Fibroblast of lung (primary cell): ENCODE measurements at regions not wholly inside any gene's neighbourhood (a gene's known extent, or its start where the extent isn't known, plus 50 kb on each side); places are given as distances from the start of the nearest gene placed in this dataset.

Experiments
- DNase-seq, 2 donors: peaks; one replicate each; pipeline versions ENCODE4 v3.0.0 to v3.0.0-alpha.2; 2010; ENCODE audit warnings: low read depth in 2 of 2
- H2AFZ ChIP-seq: 2 replicates; pipeline ENCODE4 v1.5.1; 2012; ENCODE audit warnings: low read length, control low read depth, inconsistent platforms
- H3K27ac ChIP-seq: 2 replicates; pipeline ENCODE4 v1.5.1; 2011; ENCODE audit warnings: low read length, control low read depth; ENCODE audit not compliant: insufficient read depth
- H3K27me3 ChIP-seq: 2 replicates; pipeline ENCODE4 v1.5.1; 2011; ENCODE audit warnings: mild to moderate bottlenecking, low read length; ENCODE audit not compliant: control insufficient read depth, insufficient read depth
- H3K36me3 ChIP-seq: 2 replicates; pipeline ENCODE4 v1.5.1; 2011; ENCODE audit warnings: low read length; ENCODE audit not compliant: control insufficient read depth, insufficient read depth
- H3K4me1 ChIP-seq: 2 replicates; pipeline ENCODE4 v1.5.1; 2011; ENCODE audit warnings: low read length; ENCODE audit not compliant: control insufficient read depth, insufficient read depth; ENCODE audit errors: extremely low read depth
- H3K4me2 ChIP-seq: 2 replicates; pipeline ENCODE4 v1.5.1; 2011; ENCODE audit warnings: low read length, control low read depth; ENCODE audit not compliant: insufficient read depth; ENCODE audit errors: extremely low read depth
- H3K4me3 ChIP-seq, 4 experiments: fragments of 200-600 bp in 1 of 4; sonication (generic) in 1 of 4; replicated peaks in 1 of 4; 2 replicates each; pipeline ENCODE4 v1.5.1; 2011 to 2016; ENCODE audit warnings: low read length in 4 of 4, low read depth in 3 of 4, mild to moderate bottlenecking in 3 of 4, control low read depth in 2 of 4, inconsistent platforms in 1 of 4, mixed read lengths in 1 of 4; ENCODE audit not compliant: insufficient read depth in 1 of 4; ENCODE audit errors: control extremely low read depth in 1 of 4
- H3K79me2 ChIP-seq: 2 replicates; pipeline ENCODE4 v1.5.1; 2012; ENCODE audit warnings: mild to moderate bottlenecking, low read length, inconsistent platforms; ENCODE audit not compliant: control insufficient read depth, insufficient read depth
- H3K9ac ChIP-seq: 2 replicates; pipeline ENCODE4 v1.5.1; 2011; ENCODE audit warnings: mild to moderate bottlenecking, low read length, control low read depth; ENCODE audit not compliant: insufficient read depth
- H3K9me3 ChIP-seq: 2 replicates; pipeline ENCODE4 v1.5.1; 2012; ENCODE audit warnings: low read depth, low read length; ENCODE audit not compliant: control insufficient read depth, insufficient read depth
- H4K20me1 ChIP-seq: 2 replicates; pipeline ENCODE4 v1.5.1; 2011; ENCODE audit warnings: low read length; ENCODE audit not compliant: control insufficient read depth, insufficient read depth; ENCODE audit errors: extremely low read depth
- EZH2 ChIP-seq: IDR thresholded peaks from 2 replicates; pipeline ENCODE4 v1.5.1; 2012; ENCODE audit warnings: low read length, control low read depth, mild to moderate bottlenecking; ENCODE audit errors: missing control alignments
- TF ChIP-seq, protein P1 (sequence below), 2 donors: IDR thresholded peaks in 1 of 2; conservative IDR thresholded peaks in 1 of 2; 1 replicate in 1 of 2; 2 replicates in 1 of 2; pipeline ENCODE4 v1.5.1; 2011 to 2012; ENCODE audit warnings: low read length in 2 of 2, control low read depth in 1 of 2, inconsistent platforms in 1 of 2, low read depth in 1 of 2, mild to moderate bottlenecking in 1 of 2

DNA sequence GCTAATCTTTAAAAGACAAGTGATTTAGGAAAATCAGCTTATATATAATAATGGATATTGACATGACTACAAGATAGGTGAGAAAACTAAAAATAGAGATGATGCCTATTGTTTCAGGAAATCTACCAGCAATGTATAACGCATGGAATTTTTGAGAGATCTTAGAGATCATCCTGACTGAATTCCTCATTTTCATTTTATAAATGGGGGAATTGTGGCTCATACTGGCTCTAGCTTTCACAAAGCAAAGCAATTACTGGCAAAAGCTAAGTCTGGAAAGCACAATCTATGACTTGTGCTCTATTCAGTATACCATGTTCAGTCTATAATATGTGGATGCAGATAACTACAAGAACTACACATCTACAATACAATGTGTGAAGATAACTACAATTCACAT lies 51.9 kb upstream of the FANCL start:
- Histone ChIP-seq H3K36me3 (no peaks in the 10 kb centered on the region), H3K9ac (no peak overlapping the region), H3K9me3 (no peaks in the 10 kb centered on the region), H2AFZ (no peak overlapping the region), H3K4me2 (no peak overlapping the region), H3K79me2 (no peaks in the 10 kb centered on the region), H4K20me1 (no peaks in the 10 kb centered on the region), H3K27me3 (no peaks in the 10 kb centered on the region), H3K4me3 (no peak overlapping the region), H3K4me1 (no peaks in the 10 kb centered on the region), H3K27ac (no peak overlapping the region)
- TF ChIP-seq, protein P1, sequence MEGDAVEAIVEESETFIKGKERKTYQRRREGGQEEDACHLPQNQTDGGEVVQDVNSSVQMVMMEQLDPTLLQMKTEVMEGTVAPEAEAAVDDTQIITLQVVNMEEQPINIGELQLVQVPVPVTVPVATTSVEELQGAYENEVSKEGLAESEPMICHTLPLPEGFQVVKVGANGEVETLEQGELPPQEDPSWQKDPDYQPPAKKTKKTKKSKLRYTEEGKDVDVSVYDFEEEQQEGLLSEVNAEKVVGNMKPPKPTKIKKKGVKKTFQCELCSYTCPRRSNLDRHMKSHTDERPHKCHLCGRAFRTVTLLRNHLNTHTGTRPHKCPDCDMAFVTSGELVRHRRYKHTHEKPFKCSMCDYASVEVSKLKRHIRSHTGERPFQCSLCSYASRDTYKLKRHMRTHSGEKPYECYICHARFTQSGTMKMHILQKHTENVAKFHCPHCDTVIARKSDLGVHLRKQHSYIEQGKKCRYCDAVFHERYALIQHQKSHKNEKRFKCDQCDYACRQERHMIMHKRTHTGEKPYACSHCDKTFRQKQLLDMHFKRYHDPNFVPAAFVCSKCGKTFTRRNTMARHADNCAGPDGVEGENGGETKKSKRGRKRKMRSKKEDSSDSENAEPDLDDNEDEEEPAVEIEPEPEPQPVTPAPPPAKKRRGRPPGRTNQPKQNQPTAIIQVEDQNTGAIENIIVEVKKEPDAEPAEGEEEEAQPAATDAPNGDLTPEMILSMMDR (conservative IDR thresholded peaks at IDR 0.05 in 1 of 2, IDR thresholded peaks at IDR 0.05 in 1 of 2; ENCODE audit: low read depth in 1 of 2, low read length in 2 of 2): no peak
- no peak for DNase-seq

DNA sequence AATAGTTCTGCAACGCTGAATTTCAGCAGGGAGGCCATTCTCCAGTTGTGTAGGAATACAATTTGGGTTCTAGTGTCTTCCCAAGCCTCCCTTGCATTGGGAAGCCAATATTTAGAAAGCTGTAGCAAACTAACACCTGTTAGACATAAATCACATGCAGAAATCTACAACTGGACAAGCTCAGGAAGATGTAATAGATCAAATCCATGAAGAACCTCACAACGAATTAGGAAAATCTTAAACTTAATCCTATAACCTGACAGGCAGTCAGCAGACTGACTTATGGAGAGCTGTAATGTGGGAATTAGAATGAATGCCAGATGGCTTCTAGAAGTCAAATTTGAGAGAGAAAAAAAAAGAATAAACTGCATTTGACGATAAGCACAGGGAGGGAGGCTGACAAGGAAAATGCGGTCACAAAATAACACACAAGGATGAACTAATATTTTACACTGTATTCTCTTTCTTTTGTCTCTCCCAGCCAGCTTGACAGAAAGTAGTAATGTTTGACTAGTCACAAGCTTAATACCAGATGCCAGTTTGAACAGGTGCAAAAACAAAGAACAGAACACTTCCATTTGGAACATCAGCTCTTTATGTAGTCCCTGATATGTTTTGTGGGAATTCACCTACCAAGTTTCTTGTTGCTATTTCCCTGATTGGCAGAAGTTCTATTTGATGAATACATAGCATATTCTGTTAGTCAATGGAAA lies 50.8 kb upstream of the FANCL start:
- H3K36me3 ChIP-seq: no peaks in the 10 kb centered on the region
- H3K4me1 ChIP-seq: no peaks in the 10 kb centered on the region
- no peaks in the 10 kb centered on the region for H4K20me1 ChIP-seq
- no peak for DNase-seq
- no peak overlapping the region for H3K27ac ChIP-seq
- H3K9me3 ChIP-seq: no peaks in the 10 kb centered on the region
- TF ChIP-seq, protein P1 (conservative IDR thresholded peaks at IDR 0.05 in 1 of 2, IDR thresholded peaks at IDR 0.05 in 1 of 2; ENCODE audit: low read depth in 1 of 2, low read length in 2 of 2): no peak
- no peak for TF ChIP-seq EZH2
- no peaks in the 10 kb centered on the region for H3K27me3 ChIP-seq
- H3K4me2 ChIP-seq: no peak overlapping the region
- H2AFZ ChIP-seq: no peak overlapping the region
- H3K9ac ChIP-seq: no peak overlapping the region
- H3K4me3 ChIP-seq: no peak overlapping the region
- H3K79me2 ChIP-seq: no peaks in the 10 kb centered on the region
